Retina (tissue), 1 donor: ENCODE measurements at regions not wholly inside any gene's neighbourhood (a gene's known extent, or its start where the extent isn't known, plus 50 kb on each side); places are given as distances from the start of the nearest gene placed in this dataset.
"Not testable (repeated sequence)": the region's sequence is repeated elsewhere in the genome, so short reads cannot be mapped to it uniquely, and the experiment has no call there.

ENCODE experiments used
- DNase-seq: peaks from one replicate; pipeline ENCODE4 v3.0.0-alpha.2; 2016

DNA sequence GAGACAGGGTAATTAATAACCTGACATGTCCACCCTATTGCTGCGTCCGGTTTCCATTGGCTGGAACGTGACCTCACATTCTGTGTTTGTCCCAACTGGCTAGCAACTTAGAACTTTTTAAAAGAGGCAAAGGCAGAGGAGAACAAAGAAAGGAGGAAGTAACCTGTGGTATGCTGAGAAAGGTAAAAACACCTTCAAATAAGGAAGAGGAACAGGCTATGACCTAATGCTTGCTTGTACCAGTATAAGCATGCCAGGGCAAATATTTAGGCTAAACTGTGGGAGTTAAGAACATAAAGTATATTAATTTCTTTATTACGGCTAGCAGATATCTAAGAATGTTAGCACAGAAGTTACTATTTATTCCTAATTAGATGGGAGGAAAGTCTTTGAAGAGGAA lies 87.3 kb upstream of the MAP10 start:
- DNase-seq: not testable (repeated sequence)

DNA sequence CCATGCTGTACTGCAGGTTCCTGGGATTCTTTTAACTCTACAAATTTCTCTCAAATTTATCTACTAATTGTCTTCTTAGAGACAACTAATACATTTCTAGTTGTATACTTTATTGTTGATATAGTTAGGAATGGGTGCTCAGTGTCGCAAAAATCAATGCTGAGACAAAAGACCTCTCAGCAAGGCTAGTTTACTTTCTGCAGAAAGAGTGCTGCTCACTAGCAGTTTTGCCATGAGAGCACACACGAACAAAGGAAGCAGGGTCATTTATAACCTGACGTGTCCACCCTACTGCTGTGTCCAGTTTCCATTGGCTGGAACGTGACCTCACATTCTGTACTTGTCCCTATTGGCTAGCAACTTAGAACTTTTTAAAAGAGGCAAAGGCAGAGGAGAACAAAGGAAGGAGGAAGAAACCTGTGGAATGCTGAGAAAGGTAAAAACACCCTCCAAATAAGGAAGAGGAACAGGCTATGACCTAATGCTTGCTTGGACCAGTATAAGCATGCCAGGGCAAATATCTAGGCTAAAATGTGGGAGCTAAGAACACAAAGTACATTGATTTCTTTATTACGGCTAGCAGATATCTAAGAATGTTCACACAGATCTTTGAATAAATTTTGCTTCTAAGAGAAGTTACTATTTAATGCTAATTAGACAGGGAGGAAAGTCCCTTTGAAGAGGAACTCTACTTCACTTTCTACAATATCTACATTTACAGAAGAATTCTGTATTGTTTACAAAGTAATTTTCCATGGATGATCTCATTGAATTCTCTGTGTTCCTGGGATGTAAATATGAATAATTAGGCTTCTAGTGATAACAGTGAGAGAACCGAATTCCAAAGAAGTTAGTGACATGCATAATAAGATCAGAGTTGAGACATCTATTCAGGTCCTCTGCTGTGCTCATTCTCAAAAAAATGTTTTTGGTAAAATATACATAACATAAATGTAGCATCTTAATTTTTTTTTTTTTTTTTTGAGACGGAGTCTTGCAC lies 86.0 kb upstream of the MAP10 start:
- DNase-seq: no peak

DNA sequence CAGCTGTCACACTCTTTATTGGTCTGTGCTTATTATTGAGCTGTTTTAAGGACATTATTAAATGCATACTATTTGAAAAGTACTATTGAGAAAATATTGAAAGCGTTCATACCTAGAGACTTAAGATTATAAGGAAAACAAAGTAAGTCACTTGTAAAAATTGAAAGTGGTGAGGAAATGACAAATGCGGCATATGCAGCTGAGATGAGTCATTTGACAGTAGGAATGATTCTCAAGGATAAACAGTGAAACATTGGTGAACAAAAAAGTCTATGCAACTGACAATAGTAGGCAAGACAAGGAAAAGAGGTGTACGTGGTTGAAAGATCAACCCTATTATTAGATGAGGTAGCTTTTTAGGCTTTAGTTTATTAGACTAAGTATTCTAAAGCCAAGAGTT lies 82.6 kb upstream of the MAP10 start:
- DNase-seq: no peak

DNA sequence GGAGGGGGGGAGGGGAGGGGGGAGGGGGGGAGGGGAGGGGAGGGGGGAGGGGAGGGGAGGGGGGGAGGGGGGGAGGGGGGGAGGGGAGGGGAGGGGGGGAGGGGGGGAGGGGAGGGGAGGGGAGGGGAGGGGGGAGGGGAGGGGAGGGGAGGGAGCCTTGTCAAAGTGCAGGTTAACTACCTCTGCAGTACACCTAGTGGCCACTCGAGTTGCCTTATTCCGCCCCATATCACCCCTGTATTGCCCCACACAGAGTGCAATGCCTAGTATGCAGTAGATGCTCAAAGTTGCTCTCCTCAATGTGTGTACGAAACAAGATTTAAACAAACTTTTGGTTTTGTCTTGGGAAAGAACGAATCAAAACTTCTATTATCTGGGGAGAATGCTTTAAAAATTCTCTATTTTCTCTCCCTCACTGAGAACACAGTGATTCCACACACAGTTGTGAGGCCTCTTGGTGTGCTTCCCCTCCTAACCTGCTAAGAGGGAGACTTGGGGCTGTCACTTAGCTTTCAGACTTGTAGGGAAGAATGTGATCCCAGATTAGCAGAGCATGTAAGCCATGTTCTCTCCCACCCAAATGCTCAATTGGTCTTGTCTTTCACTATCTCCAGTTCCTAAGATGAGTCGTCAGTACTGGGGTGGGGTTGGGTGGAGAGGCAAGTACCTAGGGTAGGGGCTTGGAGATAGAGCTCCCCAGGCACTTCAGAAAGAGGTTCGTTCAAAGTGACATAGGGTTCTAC lies 79.7 kb upstream of the MAP10 start:
- no peak for DNase-seq

DNA sequence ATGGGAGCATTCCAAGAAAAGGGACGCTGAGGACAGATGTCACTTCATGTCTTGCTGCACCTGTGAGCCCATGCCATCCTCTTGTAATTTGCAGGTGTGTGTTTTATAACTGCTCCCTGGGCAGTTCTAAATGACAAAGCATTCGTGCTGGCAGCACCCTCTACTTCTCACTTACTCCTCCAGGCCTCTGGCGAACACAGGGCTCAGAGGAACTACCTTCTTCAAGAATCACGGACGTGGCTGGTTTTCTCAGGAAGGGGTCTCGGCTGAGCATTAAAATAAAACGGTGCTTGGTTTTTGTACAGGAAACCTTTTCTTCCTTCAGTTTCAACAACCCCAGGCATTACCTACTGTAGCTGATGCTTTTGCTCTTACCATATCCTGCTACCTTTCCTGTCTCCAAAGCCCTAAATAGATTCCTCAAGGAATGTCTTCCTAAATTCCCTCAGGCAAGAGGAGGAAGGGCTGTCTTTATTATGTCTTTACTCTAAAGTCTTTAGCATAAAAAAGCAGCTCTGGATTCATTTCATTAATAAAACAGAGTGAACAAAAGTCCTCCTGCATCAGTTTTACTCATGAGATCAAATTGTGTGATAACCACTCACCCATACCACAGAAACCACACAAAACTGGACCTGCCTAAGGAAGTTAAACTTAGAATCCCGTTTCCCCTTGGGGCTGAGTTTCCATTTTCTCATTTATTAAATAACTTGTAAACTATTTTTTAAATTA lies 79.0 kb upstream of the MAP10 start:
- no peak for DNase-seq

DNA sequence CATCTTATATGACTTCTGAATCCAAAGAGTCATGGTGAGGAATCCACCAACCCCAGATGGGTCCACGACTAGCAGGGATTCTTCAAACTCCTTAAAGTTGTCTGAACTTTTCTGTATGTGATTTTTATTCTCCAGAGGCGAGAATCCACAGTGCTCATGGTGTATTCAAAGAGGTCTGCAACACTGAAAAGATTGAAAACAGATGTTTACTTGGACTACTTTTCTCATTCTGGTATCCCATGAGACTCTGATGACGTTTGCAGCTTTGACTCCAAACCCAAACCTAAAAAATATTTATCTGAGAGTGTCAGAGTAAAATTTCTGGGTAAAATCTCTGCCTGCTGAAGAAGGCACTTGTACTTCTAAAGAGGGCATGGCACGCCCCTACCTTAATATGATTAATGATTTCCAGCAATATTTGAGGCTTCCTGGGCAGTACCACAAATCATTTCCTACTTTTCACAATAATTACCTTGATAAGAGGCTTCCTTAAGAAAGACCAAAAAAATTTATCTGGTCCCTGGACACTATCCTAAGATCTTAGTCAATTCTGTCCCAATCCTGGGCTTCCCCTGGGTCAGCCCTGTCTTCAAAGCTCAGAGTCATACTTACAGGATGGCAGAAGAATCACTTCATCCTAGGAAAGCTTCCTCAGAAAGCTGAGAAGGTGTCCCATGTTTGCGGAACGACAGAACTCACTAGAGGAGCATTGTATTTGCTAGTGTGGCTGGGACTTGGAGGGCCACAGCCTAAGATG lies 76.5 kb upstream of the MAP10 start:
- DNase-seq: no peak

DNA sequence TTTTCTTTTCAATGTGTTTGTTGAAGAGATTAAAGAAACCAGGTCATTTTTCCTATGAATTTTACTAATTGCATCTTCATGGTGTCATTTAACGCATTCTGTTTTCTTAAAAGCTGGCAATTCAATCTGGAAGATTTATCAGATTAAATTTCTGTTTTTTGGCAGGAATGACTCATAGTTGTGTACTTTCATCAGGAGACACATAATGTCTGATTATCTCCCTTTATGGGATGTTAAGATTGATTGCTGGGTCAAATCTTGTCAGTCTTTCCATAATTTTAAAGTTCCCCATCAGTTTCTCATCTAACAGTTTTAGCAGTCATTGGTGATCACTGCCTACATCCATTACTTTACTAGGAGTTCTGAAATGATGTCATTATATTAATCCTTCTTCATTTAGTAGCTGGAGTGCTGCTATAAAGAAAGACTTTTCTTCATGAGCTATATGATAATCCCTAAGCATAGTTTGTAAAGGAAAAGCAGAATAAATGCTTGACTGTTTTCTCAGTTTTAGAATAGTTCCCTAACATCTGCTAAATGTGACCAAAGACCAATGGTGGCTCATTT lies 72.8 kb upstream of the MAP10 start:
- DNase-seq: no peak

DNA sequence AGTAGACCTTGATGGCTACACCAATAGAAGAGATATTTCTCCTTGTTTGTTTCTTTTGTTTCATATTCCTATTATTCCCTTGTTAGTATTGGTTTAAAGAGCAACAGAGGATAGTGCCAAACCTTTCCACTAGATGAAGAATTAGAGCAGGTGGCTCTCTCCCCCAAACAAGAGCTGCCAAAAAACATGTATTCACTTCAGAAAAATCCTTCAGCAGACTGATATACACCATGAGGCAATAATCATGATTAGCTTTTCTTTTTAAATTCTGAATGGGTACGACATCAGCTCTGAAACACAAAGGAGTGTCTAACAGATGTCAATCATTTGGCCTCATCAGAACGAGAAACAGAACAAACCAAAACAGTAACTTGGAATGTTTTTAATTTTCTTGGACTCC lies 67.3 kb upstream of the MAP10 start:
- no peak for DNase-seq

DNA sequence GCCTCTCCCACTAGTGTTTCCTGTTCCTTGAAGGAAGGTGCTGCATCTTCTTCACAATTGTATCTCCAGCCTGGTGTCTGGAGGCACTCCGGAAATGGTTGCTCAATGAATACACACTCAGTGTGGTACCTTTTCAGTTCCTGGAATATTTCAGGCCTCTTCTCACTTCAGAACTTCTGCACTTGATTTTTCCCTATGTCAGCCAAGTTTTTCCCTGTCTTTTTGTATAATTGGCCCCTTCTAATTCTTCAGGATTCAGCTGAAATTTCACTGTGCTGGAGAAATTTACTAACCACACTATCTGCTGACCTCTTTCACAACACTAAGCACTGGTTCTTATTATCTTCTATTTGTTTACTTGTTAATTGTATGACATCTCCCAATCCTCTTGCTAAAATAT lies 61.2 kb upstream of the MAP10 start:
- no peak for DNase-seq

DNA sequence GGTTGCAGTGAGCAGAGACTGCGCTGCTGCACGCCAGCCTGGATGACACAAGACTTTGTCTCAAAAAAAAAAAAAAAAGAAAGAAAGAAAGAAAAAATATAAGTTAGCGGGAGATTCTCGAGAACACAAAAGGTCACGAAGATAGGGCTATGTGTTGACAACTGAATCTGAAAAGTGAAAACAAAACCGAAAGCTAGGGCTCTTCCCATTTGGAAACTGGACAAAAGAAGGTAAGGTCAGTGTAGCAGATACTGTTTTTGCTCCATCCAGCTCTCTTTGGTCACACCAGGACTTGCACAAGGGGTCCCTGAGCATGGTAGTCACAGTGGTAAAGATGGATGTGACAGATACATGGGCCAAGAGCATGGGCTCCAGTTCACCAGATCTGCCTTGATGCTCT lies 60.4 kb upstream of the MAP10 start:
- no peak for DNase-seq

DNA sequence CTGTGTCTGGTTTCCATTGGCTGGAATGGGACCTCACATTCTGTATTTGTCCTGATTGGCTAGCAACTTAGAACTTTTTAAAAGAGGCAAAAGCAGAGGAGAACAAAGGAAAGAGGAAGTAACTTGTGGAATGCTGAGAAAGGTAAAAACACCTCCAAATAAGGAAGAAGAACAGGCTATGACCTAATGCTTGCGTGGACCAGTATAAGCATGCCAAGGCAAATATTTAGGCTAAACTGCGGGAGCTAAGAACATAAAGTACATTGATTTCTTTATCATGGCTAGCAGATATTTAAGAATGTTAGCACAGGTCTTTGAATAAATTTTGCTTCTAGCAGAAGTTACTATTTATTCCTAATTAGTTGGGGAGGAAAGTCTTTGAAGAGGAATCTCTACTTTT lies 59.5 kb upstream of the MAP10 start:
- not testable (repeated sequence) for DNase-seq

DNA sequence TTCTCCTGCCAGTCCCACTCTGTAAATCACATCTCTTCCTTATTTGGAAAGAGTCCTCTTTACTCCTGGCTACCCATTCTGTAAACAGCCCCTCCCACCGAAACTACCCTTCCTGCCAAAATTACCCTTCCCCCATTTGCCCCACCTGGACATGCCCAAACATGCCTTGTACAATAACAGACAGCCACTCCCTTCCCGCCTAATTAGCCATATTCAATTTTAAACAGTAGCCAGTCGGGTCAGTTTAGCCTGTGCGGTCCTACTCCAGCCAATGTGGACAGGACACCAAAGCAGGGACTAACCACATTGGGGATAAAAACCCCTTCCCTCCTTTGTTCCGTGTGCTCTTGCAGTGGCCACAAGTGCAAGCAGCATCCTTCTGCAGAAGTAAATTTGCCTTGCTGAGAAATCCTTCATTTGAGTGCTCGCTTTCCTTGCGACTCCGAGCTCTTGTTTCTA lies 56.3 kb upstream of the MAP10 start:
- DNase-seq: no peak

DNA sequence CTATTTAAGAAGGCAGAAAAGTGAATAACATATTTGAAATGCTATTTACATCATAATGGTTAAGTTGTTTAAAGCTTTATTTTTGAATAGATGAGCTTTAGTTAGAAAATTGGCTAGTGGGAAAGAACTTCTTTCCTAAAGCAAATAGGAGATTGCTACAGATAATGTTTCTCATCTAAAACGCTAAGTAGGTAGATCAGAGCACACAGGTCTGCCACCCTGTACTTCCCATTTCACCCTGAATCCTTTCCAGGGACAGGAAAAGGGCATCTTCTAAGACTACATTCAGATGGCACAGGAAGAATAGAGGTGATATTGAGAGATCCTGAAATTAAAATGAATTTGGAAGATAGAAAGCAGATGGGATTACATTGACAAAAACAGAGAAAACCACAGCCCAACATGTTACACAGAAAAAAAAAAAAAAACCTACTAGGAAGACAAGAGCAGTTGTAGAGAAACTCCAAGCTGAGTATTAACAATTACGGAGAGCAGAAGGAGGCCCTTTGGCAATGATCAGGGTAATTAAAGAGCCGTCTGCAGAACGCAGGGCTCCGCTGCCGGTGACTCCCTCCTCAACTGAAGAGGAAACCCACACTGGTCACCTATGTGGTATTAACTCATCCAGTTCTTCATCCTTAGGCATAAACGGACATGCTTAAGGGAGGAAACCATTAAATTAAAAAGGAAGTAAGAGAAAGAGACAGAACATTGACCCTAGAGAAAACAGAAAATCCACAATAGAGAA lies 53.6 kb upstream of the MAP10 start:
- DNase-seq: no peak

DNA sequence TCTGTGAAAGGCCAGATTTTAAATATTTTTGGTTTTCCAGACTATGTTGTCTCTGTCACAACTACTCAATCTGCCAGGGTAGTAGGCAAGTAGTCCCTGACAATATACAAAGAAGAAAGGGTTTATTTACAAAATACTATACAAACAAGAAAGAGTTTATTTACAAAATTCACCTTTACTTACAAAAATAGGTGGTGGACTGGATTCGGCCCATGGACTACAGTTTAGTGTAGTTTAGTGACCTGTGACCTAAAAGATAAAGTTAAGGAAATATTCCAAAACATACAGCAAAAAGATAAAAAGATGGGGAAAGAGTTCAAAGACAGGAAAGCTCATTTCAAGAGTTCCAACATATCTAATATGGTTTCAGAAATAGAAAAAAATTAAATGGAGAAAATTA lies 52.9 kb upstream of the MAP10 start:
- no peak for DNase-seq

DNA sequence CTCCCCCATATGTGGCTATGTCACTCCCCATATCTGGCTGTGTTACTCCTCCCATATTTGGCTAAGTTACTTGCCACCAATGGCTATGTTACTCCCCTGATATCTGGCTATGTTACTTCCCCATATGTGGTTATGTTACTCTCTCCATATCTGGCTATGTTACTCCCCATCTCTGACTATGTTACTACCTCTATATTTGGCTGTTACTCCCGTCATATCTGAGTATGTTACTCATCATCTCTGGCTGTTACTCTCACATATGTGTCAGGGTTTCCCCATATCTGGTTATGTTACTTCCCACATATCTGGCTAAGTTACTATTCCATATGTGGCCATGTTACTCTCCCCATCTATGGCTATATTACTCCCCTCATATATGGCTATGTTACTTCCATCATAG lies 50.3 kb upstream of the MAP10 start:
- no peak for DNase-seq
